Heart right ventricle (tissue), 16 donors: ENCODE measurements at regions not wholly inside any gene's neighbourhood (a gene's known extent, or its start where the extent isn't known, plus 50 kb on each side); places are given as distances from the start of the nearest gene placed in this dataset.

Experiments
- ATAC-seq, 8 donors: fragments of 200-7000 bp; cut with Tn5 transposase; one replicate each; pipeline ENCODE4 v1.9.1; 2020; ENCODE audit warnings: mild to moderate bottlenecking in 8 of 8, moderate library complexity in 8 of 8, moderate number of reproducible peaks in 1 of 8
- DNase-seq, 2 donors: peaks; one replicate each; pipeline ENCODE4 v3.0.0-alpha.2; 2020
- H3K27ac ChIP-seq, 10 donors: fragments of 200-600 bp; sonication (generic) in 2 of 10; one replicate each; pipeline versions ENCODE4 v1.5.0 to v1.8.0; 2020 to 2022; ENCODE audit warnings: mild to moderate bottlenecking in 3 of 10
- H3K27me3 ChIP-seq, 7 donors: fragments of 200-600 bp; one replicate each; pipeline ENCODE4 v1.8.0; 2021 to 2022; ENCODE audit warnings: mild to moderate bottlenecking in 2 of 7
- H3K36me3 ChIP-seq, 9 donors: fragments of 200-600 bp; sonication (generic) in 1 of 9; one replicate each; pipeline versions ENCODE4 v1.5.0 to v1.8.0; 2020 to 2022; ENCODE audit warnings: mild to moderate bottlenecking in 2 of 9
- H3K4me1 ChIP-seq, 9 donors: fragments of 200-600 bp; sonication (generic) in 1 of 9; one replicate each; pipeline versions ENCODE4 v1.5.0 to v1.8.0; 2020 to 2022; ENCODE audit warnings: mild to moderate bottlenecking in 4 of 9
- H3K4me3 ChIP-seq, 10 donors: fragments of 200-600 bp; sonication (generic) in 2 of 10; one replicate each; pipeline versions ENCODE4 v1.5.0 to v1.8.0; 2020 to 2022; ENCODE audit warnings: mild to moderate bottlenecking in 7 of 10, moderate library complexity in 2 of 10
- H3K9me3 ChIP-seq, 11 donors: fragments of 200-600 bp in 10 of 11; sonication (generic) in 2 of 11; one replicate each; pipeline versions ENCODE4 v1.5.0 to v1.8.0; 2013 to 2022; ENCODE audit warnings: mild to moderate bottlenecking in 2 of 11, control low read depth in 1 of 11, moderate library complexity in 1 of 11
- CTCF ChIP-seq, 9 donors: fragments of 200-600 bp; sonication (generic) in 2 of 9; IDR thresholded peaks; one replicate each; pipeline versions ENCODE4 v1.5.0 to v1.8.0; 2021 to 2022; ENCODE audit warnings: antibody characterized with exemption in 9 of 9, mild to moderate bottlenecking in 5 of 9, moderate library complexity in 1 of 9
- WGBS, 2 donors: extraction: QIAGEN DNeasy Blood & Tissue Kit; methylation state at CpG; one replicate each; pipeline ENCODE4 v1.1.7; 2013; ENCODE audit warnings: inconsistent platforms in 1 of 2; 5-methylcytosine and 5-hydroxymethylcytosine counted together
- intact Hi-C, 10 donors: fragments of 100-400 bp; cut with DNase I; formaldehyde crosslinking; loops; one replicate each; pipeline versions ENCODE4 v1.11.1 to v1.14.2; 2022
- donor health status: Arrhythmogenic right ventricular cardiomyopathy.
- donor health status: ischemic (EF 13 %, LVEDD 7.1; RV severe dilation, severe dysfunction).
- donor health status: healthy with polysubstance abuse.
- donor health status: DM: no; HTN: yes; CAD: no.
- donor health status: DM: no; HTN: no; CAD: no.
- donor health status: ischemic (EF 25% LVEDD 6.9; RV normal size, moderate dysfunction).
- donor health status: ischemic (EF 25% LVEDD 5.7; RV mildly dilated, moderate dysfunction).
- donor health status: healthy.
- donor health status: DM: yes; HTN: yes; CAD: no.
- donor health status: Ischemic cardiomyopathy.
- donor health status: ischemic (EF 35%, LVEDD 5.7; RV mildly dilated, moderate dysfunction).
- donor health status: nonischemic (EF 11% LVEDD 7.7; RV severe dilation, severe dysfunction).
- donor health status: DM: yes; HTN: yes; CAD: no.
- donor health status: PGD.
- donor health status: ischemic (EF 29% LVEDD 5.4; RV normal size, mild dysfunction).
- donor health status: nonischemic (EF 23%, LVEDD 6.1; RV moderate dilation, normal function).

DNA sequence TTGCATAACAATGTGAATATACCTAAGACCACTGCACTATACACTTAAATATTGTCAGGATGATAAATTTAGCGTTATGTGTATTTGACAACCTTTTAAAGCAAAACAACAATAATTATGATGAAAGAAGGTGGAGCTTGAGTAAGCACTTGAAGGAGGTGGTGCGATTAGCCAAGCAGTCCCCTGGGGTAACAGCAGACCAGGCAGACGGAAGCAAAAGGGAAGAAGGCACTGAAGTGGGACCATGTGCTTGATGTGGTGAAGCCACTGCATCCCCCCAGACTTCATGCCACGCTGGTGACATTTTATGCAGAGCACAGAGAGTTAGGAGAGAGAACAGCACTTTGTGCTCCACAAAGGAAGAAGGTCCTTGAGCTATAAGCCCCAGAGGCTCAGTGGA, 58.3 kb upstream of the ZNF507 start:
- DNase-seq (no peak), ATAC-seq (peak in 2 of 8 donors; percentile 25 to 40)
- H3K36me3 ChIP-seq: no peaks in the 10 kb centered on the region
- H3K4me1 ChIP-seq: peaks cover 0 to 14% (median 0%) of the 10 kb centered on the region in 9 donors
- no peak for TF ChIP-seq CTCF (IDR thresholded peaks at IDR 0.05)
- H3K27me3 ChIP-seq: peaks cover 0 to 50% (median 21%) of the 10 kb centered on the region in 7 donors
- no peak overlapping the region for H3K4me3 ChIP-seq
- intact Hi-C loops: loop anchor here in 7 of 10 donors (2.0 to 10.0 kb wide), 3 partner anchors 284 to 288 kb away; no protein-coding TSS in a partner anchor
- 37 to 53% methylated on average over 4 of the region's 4 CpGs for WGBS, 2 donors
- no peaks in the 10 kb centered on the region for H3K9me3 ChIP-seq
- peak overlapping the region in 2 of 10 donors; percentile 29 to 33 for H3K27ac ChIP-seq

- TF ChIP-seq CTCF (IDR thresholded peaks at IDR 0.05): peak in 7 of 9 donors; percentile 33 to 65 (median 55)
- 23 to 24% methylated on average over 12 of the region's 12 CpGs for WGBS, 2 donors
- peak; percentile 58 to 74 for DNase-seq
- no peaks in the 10 kb centered on the region for H3K9me3 ChIP-seq
- intact Hi-C loops: loop anchor here in 8 of 10 donors (2.0 to 10.0 kb wide), 3 partner anchors 283 to 287 kb away; no protein-coding TSS in a partner anchor
- peak; percentile 53 to 92 (median 84) for ATAC-seq
- no peaks in the 10 kb centered on the region for H3K36me3 ChIP-seq
- peaks cover 0 to 14% (median 0%) of the 10 kb centered on the region in 9 donors for H3K4me1 ChIP-seq
- peak overlapping the region in 3 of 10 donors; percentile 28 to 65 (median 33) for H3K27ac ChIP-seq
- peaks cover 0 to 48% (median 20%) of the 10 kb centered on the region in 7 donors for H3K27me3 ChIP-seq
- no peak overlapping the region for H3K4me3 ChIP-seq
These were observed 57.6 kb upstream of the ZNF507 start for GRCh38 chr19:32287811-32288227.

GRCh38 chr19:32289566-32290210, 55.7 kb upstream of the ZNF507 start:
- Histone ChIP-seq H3K27me3 (peaks cover 0 to 30% (median 9%) of the 10 kb centered on the region in 7 donors), H3K27ac (no peak overlapping the region), H3K4me1 (peaks cover 0 to 14% (median 0%) of the 10 kb centered on the region in 9 donors), H3K4me3 (no peak overlapping the region), H3K36me3 (no peaks in the 10 kb centered on the region), H3K9me3 (no peaks in the 10 kb centered on the region)
- intact Hi-C loops: loop anchor here in 7 of 10 donors (2.0 to 10.0 kb wide), 4 partner anchors 275 to 285 kb away; no protein-coding TSS in a partner anchor
- DNase-seq (no peak), ATAC-seq (no peak)
- TF ChIP-seq CTCF (IDR thresholded peaks at IDR 0.05): no peak
- 91 to 93% methylated on average over 4 of the region's 4 CpGs for WGBS, 2 donors

DNA sequence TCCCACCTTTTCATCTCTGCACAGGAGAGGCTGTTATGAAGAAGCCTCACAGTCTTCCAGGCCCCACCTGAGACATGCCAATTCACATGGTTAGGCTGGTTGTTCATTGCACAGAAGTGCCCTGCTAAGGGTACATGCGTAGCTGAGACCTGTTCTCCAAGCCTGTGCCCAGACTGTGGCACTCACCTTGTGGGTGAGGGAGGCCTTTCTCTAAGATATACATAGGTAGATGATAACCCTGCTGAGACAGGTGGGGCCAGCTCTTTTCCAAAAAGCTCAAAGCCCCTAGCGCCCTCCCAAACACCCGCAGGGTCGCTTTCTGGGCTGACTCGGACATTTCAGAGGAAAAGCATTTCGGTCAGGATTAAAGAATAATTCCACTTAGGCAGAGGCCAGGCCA, 53.5 kb upstream of the ZNF507 start:
- DNase-seq (no peak), ATAC-seq (no peak)
- peaks cover 0 to 14% (median under 1%) of the 10 kb centered on the region in 7 donors for H3K27me3 ChIP-seq
- 93 to 96% methylated on average over 6 of the region's 6 CpGs for WGBS, 2 donors
- H3K4me1 ChIP-seq: peaks cover 0 to 13% (median 0%) of the 10 kb centered on the region in 9 donors
- no peak for TF ChIP-seq CTCF (IDR thresholded peaks at IDR 0.05)
- intact Hi-C loops: loop anchor here in 1 of 10 donors (10.0 kb wide), 1 partner anchor 273 kb away; no protein-coding TSS in a partner anchor
- H3K4me3 ChIP-seq: no peak overlapping the region
- no peaks in the 10 kb centered on the region for H3K36me3 ChIP-seq
- H3K9me3 ChIP-seq: no peaks in the 10 kb centered on the region
- no peak overlapping the region for H3K27ac ChIP-seq
